HFFc6 (cell line): ENCODE measurements at regions not wholly inside any gene's neighbourhood (a gene's known extent, or its start where the extent isn't known, plus 50 kb on each side); places are given as distances from the start of the nearest gene placed in this dataset.

ENCODE experiments used
- DNase-seq: peaks from one replicate; pipeline ENCODE4 v3.0.0-alpha.2; 2018
- H3K27ac Mint-ChIP-seq: 2 replicates; pipeline ENCODE4 v1.8.0; 2020; ENCODE audit warnings: mild to moderate bottlenecking, mixed read lengths
- H3K27me3 Mint-ChIP-seq: 2 replicates; pipeline ENCODE4 v1.8.0; 2021; ENCODE audit warnings: mild to moderate bottlenecking, moderate library complexity, mixed read lengths; ENCODE audit not compliant: insufficient read depth
- H3K36me3 Mint-ChIP-seq: 2 replicates; pipeline ENCODE4 v1.8.0; 2021; ENCODE audit warnings: low read depth, mixed read lengths
- H3K4me1 Mint-ChIP-seq: 2 replicates; pipeline ENCODE4 v1.8.0; 2020; ENCODE audit warnings: low read depth, mixed read lengths
- H3K4me3 Mint-ChIP-seq: 2 replicates; pipeline ENCODE4 v1.8.0; 2020; ENCODE audit warnings: mild to moderate bottlenecking, moderate library complexity, mixed read lengths
- H3K9me3 Mint-ChIP-seq: 2 replicates; pipeline ENCODE4 v1.8.0; 2020; ENCODE audit warnings: mild to moderate bottlenecking, mixed read lengths
- CTCF ChIP-seq: fragments of 200-600 bp; sonication (generic); IDR thresholded peaks from 2 replicates; pipeline ENCODE4 v1.5.0; 2021; ENCODE audit warnings: antibody characterized with exemption, mild to moderate bottlenecking

DNA sequence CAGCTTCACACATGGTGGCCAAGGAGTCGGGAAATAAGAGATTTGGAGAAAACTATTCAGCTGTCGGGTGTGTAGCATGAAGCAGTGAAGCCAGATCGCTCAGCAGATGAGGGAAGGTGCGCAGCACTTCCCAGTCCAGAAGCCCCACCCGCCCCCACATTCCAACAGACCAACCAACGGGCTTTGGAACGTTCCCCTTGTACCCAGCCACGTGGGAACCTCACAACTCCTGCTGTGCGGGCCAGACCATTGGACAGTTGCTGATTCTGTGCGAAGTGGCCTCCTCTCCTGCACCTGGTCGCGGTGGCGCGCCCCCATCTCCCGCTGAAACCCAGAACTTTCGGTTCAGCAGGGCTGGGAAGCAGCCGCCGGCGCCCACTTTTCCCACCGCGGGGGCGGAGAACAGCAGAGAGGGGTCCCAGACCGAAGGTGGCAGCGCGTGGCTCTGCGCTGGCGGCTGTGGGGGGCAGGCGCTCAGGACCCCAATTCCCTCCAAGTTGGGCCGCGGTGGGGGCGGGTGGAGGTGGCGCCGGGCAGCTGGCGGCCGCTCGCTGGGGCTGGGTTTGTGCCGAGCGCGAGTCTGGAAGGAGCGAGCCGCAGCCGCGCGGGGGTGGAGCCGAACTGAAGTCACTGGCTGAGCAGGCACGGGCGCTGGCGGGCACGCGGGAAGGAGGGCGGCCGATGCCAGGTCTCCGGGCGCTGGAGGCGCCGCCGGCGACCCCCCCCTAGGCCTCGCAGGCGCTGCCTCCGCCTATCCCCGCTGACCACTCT is 1301.5 kb upstream of the SORCS1 start:
- peak overlapping the region; percentile 61; the same call in 1 of the 2 replicates for H3K4me3 Mint-ChIP-seq
- no peak for DNase-seq
- H3K27me3 Mint-ChIP-seq = no peaks in the 10 kb centered on the region; the same call in 1 of the 2 replicates

DNA sequence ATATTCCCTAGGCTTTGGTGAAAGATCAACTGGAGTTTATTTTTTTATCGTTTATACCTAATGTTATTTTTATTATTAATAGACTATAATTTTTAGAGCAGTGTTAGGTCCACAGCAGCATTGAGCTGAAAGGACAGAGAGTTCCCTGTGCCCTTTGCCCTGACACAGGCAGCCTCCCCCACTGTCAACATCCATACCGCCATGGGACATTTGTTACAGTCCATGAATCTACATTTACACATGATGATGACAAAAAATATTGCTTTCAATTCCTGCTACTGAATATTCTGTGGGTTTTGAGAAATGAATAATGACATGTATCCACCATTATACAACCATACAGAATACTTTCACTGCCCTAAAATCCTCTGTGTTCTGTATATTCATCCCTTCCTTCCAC is 1297.5 kb upstream of the SORCS1 start:
- Mint-ChIP-seq H3K27ac (no peak overlapping the region), H3K27me3 (no peaks in the 10 kb centered on the region; the same call in 1 of the 2 replicates), H3K36me3 (no peaks in the 10 kb centered on the region), H3K9me3 (peaks cover 3% of the 10 kb centered on the region; the same call in 1 of the 2 replicates), H3K4me3 (no peak overlapping the region), H3K4me1 (no peaks in the 10 kb centered on the region)
- no peak for TF ChIP-seq CTCF
- no peak for DNase-seq

More for the DNA sequence above, 1301.5 kb upstream of the SORCS1 start:
- no peaks in the 10 kb centered on the region for H3K4me1 Mint-ChIP-seq
- no peaks in the 10 kb centered on the region; the same call in 1 of the 2 replicates for H3K36me3 Mint-ChIP-seq
- TF ChIP-seq CTCF = no peak
- H3K27ac Mint-ChIP-seq = no peak overlapping the region
- H3K9me3 Mint-ChIP-seq = peaks cover 17% of the 10 kb centered on the region

- H3K9me3 Mint-ChIP-seq = peaks cover 4% of the 10 kb centered on the region
- no peak overlapping the region for H3K4me3 Mint-ChIP-seq
- H3K27ac Mint-ChIP-seq = no peak overlapping the region
- no peaks in the 10 kb centered on the region for H3K36me3 Mint-ChIP-seq
- H3K27me3 Mint-ChIP-seq = no peaks in the 10 kb centered on the region
- H3K4me1 Mint-ChIP-seq = peaks cover 6% of the 10 kb centered on the region; the same call in 1 of the 2 replicates
- peak; percentile 32 for DNase-seq
- no peak for TF ChIP-seq CTCF
Measured at GRCh38 chr10:108454793-108455192, 1290.3 kb upstream of the SORCS1 start.

GRCh38 chr10:108454224-108454623 is 1289.7 kb upstream of the SORCS1 start:
- Mint-ChIP-seq H3K4me1 (peaks cover 6% of the 10 kb centered on the region; the same call in 1 of the 2 replicates), H3K4me3 (no peak overlapping the region), H3K9me3 (peaks cover 4% of the 10 kb centered on the region), H3K27ac (no peak overlapping the region), H3K27me3 (no peaks in the 10 kb centered on the region; the same call in 1 of the 2 replicates), H3K36me3 (no peaks in the 10 kb centered on the region)
- no peak for TF ChIP-seq CTCF
- DNase-seq = no peak

GRCh38 chr10:108453166-108453565 is 1288.7 kb upstream of the SORCS1 start:
- no peak overlapping the region for H3K4me3 Mint-ChIP-seq
- no peak for TF ChIP-seq CTCF
- peak overlapping the region; percentile 38; the same call in 1 of the 2 replicates for H3K27ac Mint-ChIP-seq
- H3K27me3 Mint-ChIP-seq = no peaks in the 10 kb centered on the region; the same call in 1 of the 2 replicates
- H3K36me3 Mint-ChIP-seq = no peaks in the 10 kb centered on the region
- DNase-seq = no peak
- peaks cover 4% of the 10 kb centered on the region for H3K9me3 Mint-ChIP-seq
- H3K4me1 Mint-ChIP-seq = peaks cover 6% of the 10 kb centered on the region; the same call in 1 of the 2 replicates
